K562 (cell line): ENCODE measurements at regions not wholly inside any gene's neighbourhood (a gene's known extent, or its start where the extent isn't known, plus 50 kb on each side); places are given as distances from the start of the nearest gene placed in this dataset.

Experiments used
- ATAC-seq: fragments of 200-7000 bp; cut with Tn5 transposase; 3 replicates; pipeline ENCODE4 v1.9.1; 2020; ENCODE audit warnings: moderate library complexity
- BruUV-seq: library from RNA; stranded (reverse); fragments of 400-500 nt; replicated peaks from 2 replicates; lab custom pipeline; 2021; lab: Mats Ljungman, UMichigan
- CTCF ChIA-PET: fragments of 300-600 bp; formaldehyde crosslinking; extraction: SDS; loops from one replicate; lab custom pipeline; 2021; ENCODE audit warnings: low intra/inter-chr PET ratio; lab: Yijun Ruan, JAX
- POLR2A ChIA-PET: fragments of 300-600, 350-650 bp; sonication (Branson Sonifier 250); formaldehyde crosslinking; extraction: SDS; loops from one replicate; lab custom pipeline; 2021; ENCODE audit warnings: antibody characterized with exemption, inconsistent platforms; lab: Yijun Ruan, JAX
- DNase-seq, 4 experiments: peaks; one replicate each; pipeline versions ENCODE4 v3.0.0 to v3.0.0-alpha.2; 2011 to 2018; ENCODE audit warnings: low spot score in 3 of 4, mixed read lengths in 3 of 4; ENCODE audit errors: extremely low read depth in 1 of 4
- FAIRE-seq: peaks from 2 replicates; lab custom pipeline; 2011; peaks lifted over from hg19 to GRCh38; lab: Jason Lieb, UNC
- H2AFZ ChIP-seq: 2 replicates; pipeline ENCODE4 v1.6.0; 2011; ENCODE audit warnings: low read depth, low read length, control low read depth, inconsistent platforms
- H3K27ac ChIP-seq: fragments of 200-600 bp; 3 replicates; pipeline ENCODE4 v1.8.0; 2011; ENCODE audit warnings: low read depth, mild to moderate bottlenecking, control low read depth, inconsistent platforms, low read length, moderate library complexity, mixed read lengths; ENCODE audit errors: extremely low read depth
- H3K27me3 ChIP-seq, 2 experiments: fragments of 300-600 bp in 1 of 2; 2 replicates in 1 of 2; 3 replicates in 1 of 2; pipeline versions ENCODE4 v1.6.0 to v1.8.0; 2011; ENCODE audit warnings: inconsistent platforms in 2 of 2, low read length in 2 of 2, mild to moderate bottlenecking in 1 of 2, mixed read lengths in 1 of 2, moderate library complexity in 1 of 2; ENCODE audit not compliant: control insufficient read depth in 2 of 2, insufficient read depth in 2 of 2
- H3K36me3 ChIP-seq: fragments of 300-600 bp; 3 replicates; pipeline ENCODE4 v1.8.0; 2011; ENCODE audit warnings: mild to moderate bottlenecking, low read length, inconsistent platforms; ENCODE audit not compliant: control insufficient read depth, insufficient read depth
- H3K4me1 ChIP-seq, 2 experiments: fragments of 200-600 bp in 1 of 2; replicated peaks in 1 of 2; 2 replicates in 1 of 2; 3 replicates in 1 of 2; pipeline versions ENCODE4 v1.5.1 to v1.8.0; 2011; ENCODE audit warnings: inconsistent platforms in 2 of 2, low read length in 2 of 2, mild to moderate bottlenecking in 1 of 2, mixed read lengths in 1 of 2, moderate library complexity in 1 of 2; ENCODE audit not compliant: control insufficient read depth in 2 of 2, insufficient read depth in 2 of 2
- H3K4me2 ChIP-seq: 2 replicates; pipeline ENCODE4 v1.6.1; 2011; ENCODE audit warnings: low read length, control low read depth, inconsistent platforms, mixed read lengths; ENCODE audit not compliant: insufficient read depth
- H3K4me3 ChIP-seq: fragments of 200-600 bp; sonication (generic), shearing (Covaris generic); 2 replicates; pipeline ENCODE4 v1.5.1; 2016; ENCODE audit warnings: control low read depth, inconsistent platforms
- H3K79me2 ChIP-seq: fragments of 200-600 bp; 3 replicates; pipeline ENCODE4 v1.8.0; 2011; ENCODE audit warnings: low read length, inconsistent platforms; ENCODE audit not compliant: control insufficient read depth, insufficient read depth
- H3K9ac ChIP-seq, 2 experiments: 2 replicates each; pipeline versions ENCODE4 v1.6.0 to v1.6.1; 2011; ENCODE audit warnings: low read depth in 2 of 2, low read length in 2 of 2, control low read depth in 1 of 2, inconsistent platforms in 1 of 2, mild to moderate bottlenecking in 1 of 2, mixed read lengths in 1 of 2; ENCODE audit not compliant: insufficient read depth in 1 of 2
- H3K9me1 ChIP-seq: one replicate; pipeline ENCODE4 v1.6.0; 2011; ENCODE audit warnings: inconsistent platforms, mild to moderate bottlenecking, low read length, moderate library complexity; ENCODE audit not compliant: control insufficient read depth, insufficient read depth
- H3K9me3 ChIP-seq: replicated peaks from 2 replicates; pipeline ENCODE4 v1.5.1; 2011; ENCODE audit warnings: low read depth, low read length, inconsistent platforms; ENCODE audit not compliant: control insufficient read depth, insufficient read depth
- H4K20me1 ChIP-seq: replicated peaks from 2 replicates; pipeline ENCODE4 v1.6.1; 2011; ENCODE audit warnings: low read length, inconsistent platforms, mixed read lengths; ENCODE audit not compliant: control insufficient read depth, insufficient read depth
- BACH1 ChIP-seq: fragments of 200-800 bp; sonication (Bioruptor generic); IDR thresholded peaks from 2 replicates; pipeline ENCODE4 v1.6.1; 2016; ENCODE audit warnings: missing genetic modification characterization, missing compliant biosample characterization
- CHCHD3 ChIP-seq: fragments of 250-450 bp; sonication (Bioruptor Pico); IDR thresholded peaks from 2 replicates; pipeline ENCODE4 v2.1.2; 2022; ENCODE audit warnings: mild to moderate bottlenecking
- FOXK1 ChIP-seq: sonication (generic); formaldehyde crosslinking; IDR thresholded peaks from 2 replicates; pipeline ENCODE4 v1.8.0; 2022; ENCODE audit warnings: missing genetic modification reagents, mild to moderate bottlenecking, borderline replicate concordance
- RBM34 ChIP-seq: fragments of 200-400 bp; formaldehyde crosslinking; IDR thresholded peaks from 2 replicates; pipeline ENCODE4 v1.6.1; 2018; ENCODE audit warnings: low read length, borderline replicate concordance; ENCODE audit not compliant: insufficient read depth
- SIN3A ChIP-seq, 2 experiments: fragments of 150-350 bp in 1 of 2; IDR thresholded peaks; 2 replicates each; pipeline ENCODE4 v1.6.1; 2011 to 2016; ENCODE audit warnings: borderline replicate concordance in 2 of 2, low read depth in 2 of 2, low read length in 2 of 2, mild to moderate bottlenecking in 2 of 2, moderate library complexity in 2 of 2; ENCODE audit not compliant: control insufficient read depth in 1 of 2
- TFAP4 ChIP-seq: sonication (generic); formaldehyde crosslinking; IDR thresholded peaks from 2 replicates; pipeline ENCODE4 v1.8.0; 2022; ENCODE audit warnings: missing genetic modification reagents, mild to moderate bottlenecking, moderate library complexity, borderline replicate concordance
- ZNF133 ChIP-seq: fragments of 250-450 bp; sonication (Bioruptor Pico); IDR thresholded peaks from 2 replicates; pipeline ENCODE4 v1.4.0; 2020; ENCODE audit warnings: mild to moderate bottlenecking
- ZNF583 ChIP-seq: fragments of 250-450 bp; sonication (Bioruptor Pico); IDR thresholded peaks from 2 replicates; pipeline ENCODE4 v1.4.0; 2020
- WGBS: fragments of 100-300 bp; shearing (Covaris generic); methylation state at CpG from one replicate; pipeline ENCODE4 v1.1.6; 2016; ENCODE audit warnings: low coverage, mixed read lengths; ENCODE audit not compliant: insufficient coverage; ENCODE audit errors: missing lambda C conversion rate; 5-methylcytosine and 5-hydroxymethylcytosine counted together
- in situ Hi-C: fragments of 300-500 bp; cut with MboI; formaldehyde crosslinking; loops from 4 replicates; pipeline ENCODE4 v1.15.0; 2018; ENCODE audit warnings: inconsistent platforms, mixed read lengths
- intact Hi-C: fragments of 100-400 bp; cut with micrococcal nuclease; formaldehyde crosslinking; loops from 2 replicates; pipeline ENCODE4 v1.14.2; 2022
- TF ChIP-seq, protein P1 (sequence below), 2 experiments: fragments of 250-450 bp in 1 of 2; fragments of 450-650 bp in 1 of 2; sonication (Bioruptor Pico) in 1 of 2; IDR thresholded peaks; 2 replicates each; pipeline versions ENCODE4 v1.6.1 to v1.8.0; 2016 to 2021; ENCODE audit warnings: mild to moderate bottlenecking in 2 of 2, moderate library complexity in 2 of 2, missing compliant biosample characterization in 1 of 2, missing genetic modification characterization in 1 of 2
- TF ChIP-seq, protein P2 (sequence below), 2 experiments: fragments of 450-650 bp in 1 of 2; sonication (generic) in 1 of 2; formaldehyde crosslinking; conservative IDR thresholded peaks; 2 replicates each; pipeline versions ENCODE4 v1.4.0 to v1.8.1; 2020 to 2022; ENCODE audit warnings: mild to moderate bottlenecking in 1 of 2, missing genetic modification reagents in 1 of 2

DNA sequence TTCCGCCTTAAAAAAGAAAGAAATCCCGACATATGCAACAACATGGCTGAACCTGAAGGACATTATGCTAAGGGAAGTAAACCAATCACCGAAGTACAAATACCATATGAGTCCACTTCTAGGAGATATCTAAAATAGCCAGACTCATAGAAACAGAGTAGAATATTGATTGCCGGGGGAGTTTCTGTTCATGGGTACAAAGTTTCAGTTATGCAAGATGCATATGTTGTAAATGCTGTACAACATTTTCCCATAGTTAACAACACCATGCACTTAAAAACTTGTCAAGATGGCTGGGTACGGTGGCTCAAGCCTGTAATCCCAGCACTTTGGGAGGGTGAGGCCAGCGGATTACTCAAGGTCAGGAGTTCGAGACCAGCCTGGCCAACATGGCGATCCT, 251.5 kb upstream of the EEF2KMT start:
- FAIRE-seq (no peak), DNase-seq (no peak), ATAC-seq (no peak)
- no peak overlapping the region for H3K4me3 ChIP-seq
- no peak overlapping the region for H3K4me2 ChIP-seq
- H3K79me2 ChIP-seq, result no peaks in the 10 kb centered on the region
- ChIA-PET POLR2A (no interaction called here), CTCF (no interaction called here)
- no peaks in the 10 kb centered on the region for H4K20me1 ChIP-seq
- in situ Hi-C loops, result no loop called here
- peaks cover 2 to 20% of the 10 kb centered on the region in 2 experiments; a peak in 3 of 5 replicates for H3K27me3 ChIP-seq
- no peak overlapping the region for H3K27ac ChIP-seq
- H3K4me1 ChIP-seq, result no peaks in the 10 kb centered on the region
- H3K36me3 ChIP-seq, result no peaks in the 10 kb centered on the region
- H2AFZ ChIP-seq, result no peak overlapping the region
- WGBS, result under 1% methylated on average over 8 of the region's 8 CpGs
- BruUV-seq, result no TSS peak
- no peaks in the 10 kb centered on the region for H3K9me1 ChIP-seq
- no peaks in the 10 kb centered on the region for H3K9me3 ChIP-seq
- no peak for TF ChIP-seq FOXK1 (CRISPR knock-in tag)
- TF ChIP-seq RBM34, result no peak
- TF ChIP-seq TFAP4 (CRISPR knock-in tag), result no peak
- TF ChIP-seq ZNF583 (CRISPR knock-in tag), result no peak
- intact Hi-C loops, result no loop called here
- H3K9ac ChIP-seq, result no peak overlapping the region

- BruUV-seq, result no TSS peak
- FAIRE-seq, result no peak
- peaks cover 2 to 12% of the 10 kb centered on the region in 2 experiments; a peak in 3 of 5 replicates for H3K27me3 ChIP-seq
- H2AFZ ChIP-seq, result no peak overlapping the region
- H3K36me3 ChIP-seq, result no peaks in the 10 kb centered on the region
- DNase-seq, result no peak
- no peaks in the 10 kb centered on the region for H3K9me1 ChIP-seq
- 0% methylated on average over 2 of the region's 4 CpGs for WGBS
- CTCF ChIA-PET, result no interaction called here
- H4K20me1 ChIP-seq, result no peaks in the 10 kb centered on the region
- no peak for ATAC-seq
- H3K9me3 ChIP-seq, result no peaks in the 10 kb centered on the region
- in situ Hi-C loops, result no loop called here
- no peak overlapping the region for H3K27ac ChIP-seq
- H3K4me1 ChIP-seq, result no peaks in the 10 kb centered on the region
- H3K4me3 ChIP-seq, result no peak overlapping the region
- no peak overlapping the region for H3K4me2 ChIP-seq
- no peak overlapping the region for H3K9ac ChIP-seq
- intact Hi-C loops, result no loop called here
- POLR2A ChIA-PET, result no interaction called here
- no peaks in the 10 kb centered on the region for H3K79me2 ChIP-seq
- TF ChIP-seq, protein P1, sequence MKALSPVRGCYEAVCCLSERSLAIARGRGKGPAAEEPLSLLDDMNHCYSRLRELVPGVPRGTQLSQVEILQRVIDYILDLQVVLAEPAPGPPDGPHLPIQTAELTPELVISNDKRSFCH (CRISPR knock-in tag; IDR thresholded peaks at IDR 0.05), result no peak
- TF ChIP-seq, protein P1 (tag; IDR thresholded peaks at IDR 0.05), result no peak
- TF ChIP-seq ZNF133 (CRISPR knock-in tag) (no peak), BACH1 (tag) (no peak), SIN3A (IDR thresholded peaks at IDR 0.05; ENCODE audit: borderline replicate concordance in 2 of 2, control insufficient read depth in 1 of 2, low read depth in 2 of 2, low read length in 2 of 2) (no peak), CHCHD3 (CRISPR knock-in tag) (no peak)
- TF ChIP-seq, protein P2, sequence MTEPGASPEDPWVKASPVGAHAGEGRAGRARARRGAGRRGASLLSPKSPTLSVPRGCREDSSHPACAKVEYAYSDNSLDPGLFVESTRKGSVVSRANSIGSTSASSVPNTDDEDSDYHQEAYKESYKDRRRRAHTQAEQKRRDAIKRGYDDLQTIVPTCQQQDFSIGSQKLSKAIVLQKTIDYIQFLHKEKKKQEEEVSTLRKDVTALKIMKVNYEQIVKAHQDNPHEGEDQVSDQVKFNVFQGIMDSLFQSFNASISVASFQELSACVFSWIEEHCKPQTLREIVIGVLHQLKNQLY (CRISPR knock-in tag; conservative IDR thresholded peaks at IDR 0.05), result no peak
These were observed 250.0 kb upstream of the EEF2KMT start for GRCh38 chr16:5347561-5347960.
